Neural cell (in vitro differentiated cells): ENCODE measurements at regions not wholly inside any gene's neighbourhood (a gene's known extent, or its start where the extent isn't known, plus 50 kb on each side); places are given as distances from the start of the nearest gene placed in this dataset.

Experiments
- EP300 ChIP-seq: fragments of 450-650 bp; conservative IDR thresholded peaks from 2 replicates; pipeline ENCODE4 v1.6.1; 2014; ENCODE audit warnings: antibody characterized with exemption, mild to moderate bottlenecking, moderate library complexity; ENCODE audit not compliant: poor library complexity, severe bottlenecking
- EZH2 ChIP-seq: fragments of 200-600, 300-800 bp; shearing (Covaris generic), sonication (generic); IDR thresholded peaks from 2 replicates; pipeline ENCODE4 v1.6.1; 2014; ENCODE audit warnings: antibody characterized with exemption, low read length, borderline replicate concordance, mild to moderate bottlenecking; ENCODE audit not compliant: insufficient read depth, poor library complexity, severe bottlenecking
- POLR2AphosphoS5 ChIP-seq: IDR thresholded peaks from 2 replicates; pipeline ENCODE4 v1.6.1; 2012
- RAD21 ChIP-seq: fragments of 450-650 bp; conservative IDR thresholded peaks from 2 replicates; pipeline ENCODE4 v1.6.1; 2014; ENCODE audit warnings: antibody characterized with exemption, mild to moderate bottlenecking, moderate library complexity
- TF ChIP-seq, protein P1 (sequence below): fragments of 450-650 bp; IDR thresholded peaks from 2 replicates; pipeline ENCODE4 v1.5.1; 2014; ENCODE audit warnings: antibody characterized with exemption, mild to moderate bottlenecking, moderate library complexity; ENCODE audit not compliant: poor library complexity, severe bottlenecking
- TF ChIP-seq, protein P2 (sequence below): IDR thresholded peaks from 2 replicates; pipeline ENCODE4 v1.6.1; 2012; ENCODE audit warnings: borderline replicate concordance

DNA sequence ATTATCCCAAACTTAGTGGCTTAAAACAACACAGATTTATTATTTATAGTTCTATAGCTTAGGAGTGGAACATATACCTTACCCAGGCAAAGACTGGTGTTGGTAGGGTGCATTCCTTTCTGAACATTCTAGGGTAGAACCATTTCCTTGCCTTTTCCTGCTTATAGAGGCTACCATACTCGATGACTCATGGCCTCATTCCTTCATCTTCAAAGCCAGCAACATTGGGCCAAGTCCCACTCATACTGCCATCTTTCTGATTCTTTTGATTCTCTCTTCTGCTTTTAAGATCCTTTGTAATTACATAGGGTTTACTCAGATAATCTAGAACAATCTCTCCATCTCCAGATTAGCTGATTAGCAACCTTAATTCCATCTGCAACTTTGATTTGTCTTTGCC is 452.7 kb upstream of the KLF4 start:
- TF ChIP-seq, protein P1, sequence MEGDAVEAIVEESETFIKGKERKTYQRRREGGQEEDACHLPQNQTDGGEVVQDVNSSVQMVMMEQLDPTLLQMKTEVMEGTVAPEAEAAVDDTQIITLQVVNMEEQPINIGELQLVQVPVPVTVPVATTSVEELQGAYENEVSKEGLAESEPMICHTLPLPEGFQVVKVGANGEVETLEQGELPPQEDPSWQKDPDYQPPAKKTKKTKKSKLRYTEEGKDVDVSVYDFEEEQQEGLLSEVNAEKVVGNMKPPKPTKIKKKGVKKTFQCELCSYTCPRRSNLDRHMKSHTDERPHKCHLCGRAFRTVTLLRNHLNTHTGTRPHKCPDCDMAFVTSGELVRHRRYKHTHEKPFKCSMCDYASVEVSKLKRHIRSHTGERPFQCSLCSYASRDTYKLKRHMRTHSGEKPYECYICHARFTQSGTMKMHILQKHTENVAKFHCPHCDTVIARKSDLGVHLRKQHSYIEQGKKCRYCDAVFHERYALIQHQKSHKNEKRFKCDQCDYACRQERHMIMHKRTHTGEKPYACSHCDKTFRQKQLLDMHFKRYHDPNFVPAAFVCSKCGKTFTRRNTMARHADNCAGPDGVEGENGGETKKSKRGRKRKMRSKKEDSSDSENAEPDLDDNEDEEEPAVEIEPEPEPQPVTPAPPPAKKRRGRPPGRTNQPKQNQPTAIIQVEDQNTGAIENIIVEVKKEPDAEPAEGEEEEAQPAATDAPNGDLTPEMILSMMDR: no peak
- TF ChIP-seq EP300: no peak
- TF ChIP-seq, protein P2, sequence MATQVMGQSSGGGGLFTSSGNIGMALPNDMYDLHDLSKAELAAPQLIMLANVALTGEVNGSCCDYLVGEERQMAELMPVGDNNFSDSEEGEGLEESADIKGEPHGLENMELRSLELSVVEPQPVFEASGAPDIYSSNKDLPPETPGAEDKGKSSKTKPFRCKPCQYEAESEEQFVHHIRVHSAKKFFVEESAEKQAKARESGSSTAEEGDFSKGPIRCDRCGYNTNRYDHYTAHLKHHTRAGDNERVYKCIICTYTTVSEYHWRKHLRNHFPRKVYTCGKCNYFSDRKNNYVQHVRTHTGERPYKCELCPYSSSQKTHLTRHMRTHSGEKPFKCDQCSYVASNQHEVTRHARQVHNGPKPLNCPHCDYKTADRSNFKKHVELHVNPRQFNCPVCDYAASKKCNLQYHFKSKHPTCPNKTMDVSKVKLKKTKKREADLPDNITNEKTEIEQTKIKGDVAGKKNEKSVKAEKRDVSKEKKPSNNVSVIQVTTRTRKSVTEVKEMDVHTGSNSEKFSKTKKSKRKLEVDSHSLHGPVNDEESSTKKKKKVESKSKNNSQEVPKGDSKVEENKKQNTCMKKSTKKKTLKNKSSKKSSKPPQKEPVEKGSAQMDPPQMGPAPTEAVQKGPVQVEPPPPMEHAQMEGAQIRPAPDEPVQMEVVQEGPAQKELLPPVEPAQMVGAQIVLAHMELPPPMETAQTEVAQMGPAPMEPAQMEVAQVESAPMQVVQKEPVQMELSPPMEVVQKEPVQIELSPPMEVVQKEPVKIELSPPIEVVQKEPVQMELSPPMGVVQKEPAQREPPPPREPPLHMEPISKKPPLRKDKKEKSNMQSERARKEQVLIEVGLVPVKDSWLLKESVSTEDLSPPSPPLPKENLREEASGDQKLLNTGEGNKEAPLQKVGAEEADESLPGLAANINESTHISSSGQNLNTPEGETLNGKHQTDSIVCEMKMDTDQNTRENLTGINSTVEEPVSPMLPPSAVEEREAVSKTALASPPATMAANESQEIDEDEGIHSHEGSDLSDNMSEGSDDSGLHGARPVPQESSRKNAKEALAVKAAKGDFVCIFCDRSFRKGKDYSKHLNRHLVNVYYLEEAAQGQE: no peak
- no peak for TF ChIP-seq EZH2
- no peak for TF ChIP-seq POLR2AphosphoS5
- no peak for TF ChIP-seq RAD21
